Prostate gland (tissue), 2 donors: ENCODE measurements at regions not wholly inside any gene's neighbourhood (a gene's known extent, or its start where the extent isn't known, plus 50 kb on each side); places are given as distances from the start of the nearest gene placed in this dataset.

Experiments
- DNase-seq: peaks from one replicate; pipeline ENCODE4 v3.0.0-alpha.2; 2019; ENCODE audit warnings: low spot score
- H3K27ac ChIP-seq, 2 donors: fragments of 200-600 bp; sonication (generic); 2 replicates each; pipeline ENCODE4 v1.5.1; 2017 to 2019
- H3K27me3 ChIP-seq: fragments of 200-600 bp; sonication (generic); replicated peaks from 2 replicates; pipeline ENCODE4 v1.5.1; 2019; ENCODE audit not compliant: insufficient read depth
- H3K36me3 ChIP-seq, 2 donors: fragments of 200-600 bp; sonication (generic); 1 replicate in 1 of 2; 2 replicates in 1 of 2; pipeline versions ENCODE4 v1.5.1 to v1.8.1; 2017 to 2019
- H3K4me1 ChIP-seq: fragments of 200-600 bp; sonication (generic); replicated peaks from 2 replicates; pipeline ENCODE4 v1.5.1; 2019
- H3K4me3 ChIP-seq, 2 donors: fragments of 200-600 bp; sonication (generic); 2 replicates each; pipeline ENCODE4 v1.5.1; 2017 to 2019
- H3K9me3 ChIP-seq: fragments of 200-600 bp; sonication (generic); 2 replicates; pipeline ENCODE4 v1.5.1; 2017
- POLR2A ChIP-seq: fragments of 450-650 bp; IDR thresholded peaks from one replicate; pipeline ENCODE4 v1.6.1; 2016; ENCODE audit warnings: antibody characterized with exemption, mild to moderate bottlenecking
- POLR2AphosphoS5 ChIP-seq: sonication (generic); formaldehyde crosslinking; IDR thresholded peaks from one replicate; pipeline ENCODE4 v1.6.1; 2017; ENCODE audit warnings: antibody characterized with exemption
- WGBS: methylation state at CpG from one replicate; pipeline ENCODE4 v1.1.5; 2018; 5-methylcytosine and 5-hydroxymethylcytosine counted together
- intact Hi-C: fragments of 100-400 bp; cut with DNase I; formaldehyde crosslinking; loops from one replicate; pipeline ENCODE4 v1.14.2; 2022
- TF ChIP-seq, protein P1 (sequence below), 4 experiments: fragments of 200-600 bp in 2 of 4; fragments of 450-650 bp in 2 of 4; sonication (generic) in 2 of 4; IDR thresholded peaks; 1 replicate in 3 of 4; 2 replicates in 1 of 4; pipeline ENCODE4 v1.5.1; 2016 to 2019; ENCODE audit warnings: antibody characterized with exemption in 4 of 4, mild to moderate bottlenecking in 2 of 4, moderate library complexity in 2 of 4

DNA sequence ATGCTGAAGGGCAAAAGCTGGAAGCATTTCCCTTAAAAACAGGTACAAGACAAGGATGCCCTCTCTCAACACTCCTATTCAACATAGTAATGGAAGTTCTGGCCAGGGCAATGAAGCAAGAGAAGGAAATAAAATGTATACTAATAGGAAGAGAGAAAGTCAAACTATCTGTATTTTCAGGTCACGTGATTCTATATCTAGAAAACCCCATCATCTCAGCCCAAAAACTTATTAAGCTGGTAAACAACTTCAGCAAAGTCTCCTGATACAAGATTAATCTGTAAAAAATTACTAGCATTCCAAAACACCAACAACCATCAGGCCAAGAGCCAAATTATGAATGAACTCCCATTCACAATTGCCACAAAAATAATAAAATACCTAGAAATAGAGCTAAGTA lies 213.2 kb upstream of the CNTNAP5 start:
- Histone ChIP-seq H3K4me3 (no peak overlapping the region), H3K27ac (no peak overlapping the region), H3K9me3 (no peaks in the 10 kb centered on the region), H3K36me3 (no peaks in the 10 kb centered on the region), H3K27me3 (no peaks in the 10 kb centered on the region), H3K4me1 (no peaks in the 10 kb centered on the region)
- 81% methylated on average over 1 of the region's 1 CpG for WGBS
- TF ChIP-seq POLR2A (no peak), POLR2AphosphoS5 (no peak)
- TF ChIP-seq, protein P1, sequence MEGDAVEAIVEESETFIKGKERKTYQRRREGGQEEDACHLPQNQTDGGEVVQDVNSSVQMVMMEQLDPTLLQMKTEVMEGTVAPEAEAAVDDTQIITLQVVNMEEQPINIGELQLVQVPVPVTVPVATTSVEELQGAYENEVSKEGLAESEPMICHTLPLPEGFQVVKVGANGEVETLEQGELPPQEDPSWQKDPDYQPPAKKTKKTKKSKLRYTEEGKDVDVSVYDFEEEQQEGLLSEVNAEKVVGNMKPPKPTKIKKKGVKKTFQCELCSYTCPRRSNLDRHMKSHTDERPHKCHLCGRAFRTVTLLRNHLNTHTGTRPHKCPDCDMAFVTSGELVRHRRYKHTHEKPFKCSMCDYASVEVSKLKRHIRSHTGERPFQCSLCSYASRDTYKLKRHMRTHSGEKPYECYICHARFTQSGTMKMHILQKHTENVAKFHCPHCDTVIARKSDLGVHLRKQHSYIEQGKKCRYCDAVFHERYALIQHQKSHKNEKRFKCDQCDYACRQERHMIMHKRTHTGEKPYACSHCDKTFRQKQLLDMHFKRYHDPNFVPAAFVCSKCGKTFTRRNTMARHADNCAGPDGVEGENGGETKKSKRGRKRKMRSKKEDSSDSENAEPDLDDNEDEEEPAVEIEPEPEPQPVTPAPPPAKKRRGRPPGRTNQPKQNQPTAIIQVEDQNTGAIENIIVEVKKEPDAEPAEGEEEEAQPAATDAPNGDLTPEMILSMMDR (IDR thresholded peaks at IDR 0.05), result no peak
- no peak for DNase-seq
- intact Hi-C loops, result no loop called here

DNA sequence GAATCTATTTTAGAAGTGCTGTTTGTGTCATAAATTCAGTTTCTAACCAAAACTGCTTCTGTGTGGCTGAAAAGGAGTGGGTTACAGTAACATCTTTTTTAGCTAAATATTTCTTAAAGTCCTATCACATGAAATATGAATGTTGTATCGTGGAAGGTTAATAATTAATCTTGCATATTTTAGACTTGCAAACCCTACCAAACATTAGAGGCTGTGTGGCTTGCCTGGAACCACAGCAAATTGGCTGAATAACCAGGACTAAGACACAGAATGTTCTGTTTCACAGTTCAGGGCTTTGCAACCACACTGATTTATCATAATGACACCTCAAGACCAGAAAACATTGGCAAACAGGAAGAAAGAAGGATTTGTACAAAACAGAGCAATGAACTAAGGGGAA lies 208.9 kb upstream of the CNTNAP5 start:
- DNase-seq, result no peak
- Histone ChIP-seq H3K4me3 (no peak overlapping the region), H3K36me3 (no peaks in the 10 kb centered on the region), H3K27ac (no peak overlapping the region), H3K9me3 (no peaks in the 10 kb centered on the region), H3K27me3 (no peaks in the 10 kb centered on the region), H3K4me1 (no peaks in the 10 kb centered on the region)
- 77% methylated on average over 1 of the region's 1 CpG for WGBS
- TF ChIP-seq POLR2A (no peak), POLR2AphosphoS5 (no peak)
- TF ChIP-seq, protein P1 (IDR thresholded peaks at IDR 0.05), result no peak
- intact Hi-C loops, result no loop called here

DNA sequence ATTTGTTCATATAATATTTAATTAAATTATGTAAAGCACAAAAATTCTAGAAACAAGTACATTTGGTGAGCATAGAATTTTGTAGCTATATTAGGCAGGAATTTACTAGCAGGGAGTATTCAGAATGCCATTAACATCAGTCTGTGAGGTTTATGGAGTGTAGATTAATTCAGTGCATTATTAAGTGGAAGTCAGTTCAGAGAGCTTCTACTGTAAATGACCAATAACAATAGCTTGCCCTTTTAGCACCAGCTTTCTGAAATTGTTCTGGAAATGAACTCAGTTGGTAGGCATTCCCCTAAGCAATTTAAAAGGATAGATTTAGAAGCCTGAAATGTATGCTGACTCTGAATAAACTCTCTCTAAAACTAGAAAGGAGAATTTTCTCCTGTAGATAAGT lies 208.2 kb upstream of the CNTNAP5 start:
- Histone ChIP-seq H3K27ac (no peak overlapping the region), H3K27me3 (no peaks in the 10 kb centered on the region), H3K36me3 (no peaks in the 10 kb centered on the region), H3K4me3 (no peak overlapping the region), H3K4me1 (no peaks in the 10 kb centered on the region), H3K9me3 (no peaks in the 10 kb centered on the region)
- no peak for DNase-seq
- intact Hi-C loops, result no loop called here
- TF ChIP-seq POLR2A, result no peak
- TF ChIP-seq, protein P1 (IDR thresholded peaks at IDR 0.05), result no peak
- no peak for TF ChIP-seq POLR2AphosphoS5

DNA sequence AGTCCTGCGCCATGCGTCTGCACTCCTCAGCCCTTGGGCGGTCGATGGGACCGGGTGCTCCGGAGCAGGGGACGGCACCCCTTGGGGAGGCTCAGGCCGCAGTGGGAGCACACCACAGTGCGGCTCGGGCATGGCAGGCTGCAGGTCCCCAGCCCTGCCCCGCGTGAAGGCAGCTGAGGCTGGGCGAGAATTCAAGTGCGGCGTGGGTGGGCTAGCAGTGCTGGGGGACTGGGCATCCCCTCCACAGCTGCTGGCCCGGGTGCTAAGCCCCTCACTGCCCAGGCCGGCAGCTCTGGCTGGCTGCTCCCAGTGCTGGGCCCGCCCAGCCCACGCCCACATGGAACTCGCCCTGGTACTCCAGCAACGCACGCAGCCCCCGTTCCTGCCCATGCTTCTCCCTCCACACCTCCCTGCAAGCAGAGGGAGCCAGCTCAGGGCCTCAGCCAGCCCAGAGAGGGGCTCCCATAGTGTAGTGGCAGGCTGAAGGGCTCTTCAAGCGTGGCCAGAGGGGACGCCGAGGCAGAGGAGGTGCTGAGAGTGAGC lies 198.3 kb upstream of the CNTNAP5 start:
- Histone ChIP-seq H3K36me3 (no peaks in the 10 kb centered on the region), H3K4me3 (no peak overlapping the region), H3K27ac (no peak overlapping the region), H3K4me1 (no peaks in the 10 kb centered on the region), H3K27me3 (no peaks in the 10 kb centered on the region), H3K9me3 (no peaks in the 10 kb centered on the region)
- intact Hi-C loops, result no loop called here
- no peak for TF ChIP-seq POLR2A
- no peak for TF ChIP-seq POLR2AphosphoS5
- TF ChIP-seq, protein P1 (IDR thresholded peaks at IDR 0.05), result no peak
- WGBS, result 96% methylated on average over 23 of the region's 26 CpGs
- no peak for DNase-seq

DNA sequence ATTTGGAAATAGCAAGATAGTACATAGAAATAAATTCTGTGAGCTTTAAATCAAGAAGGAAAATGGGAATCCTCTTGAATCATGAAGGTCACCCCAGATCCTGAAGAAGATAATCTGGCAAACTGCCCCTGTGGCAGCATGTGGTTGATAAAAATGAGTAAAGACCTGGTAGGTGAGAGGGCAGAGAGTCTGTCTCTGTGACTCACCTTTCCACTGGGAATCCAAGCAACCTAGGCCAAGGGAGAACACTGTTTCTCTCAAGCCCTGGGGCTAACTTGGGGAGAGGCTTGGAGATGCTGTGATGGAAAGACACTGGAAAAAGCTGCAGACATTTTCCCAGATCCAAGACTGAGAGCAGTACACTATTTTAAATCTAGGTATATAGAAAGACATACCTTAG lies 185.8 kb upstream of the CNTNAP5 start:
- Histone ChIP-seq H3K4me3 (no peak overlapping the region), H3K27ac (no peak overlapping the region), H3K27me3 (no peaks in the 10 kb centered on the region), H3K9me3 (no peaks in the 10 kb centered on the region), H3K4me1 (no peaks in the 10 kb centered on the region), H3K36me3 (no peaks in the 10 kb centered on the region)
- DNase-seq, result no peak
- TF ChIP-seq, protein P1 (IDR thresholded peaks at IDR 0.05), result no peak
- TF ChIP-seq POLR2AphosphoS5, result no peak
- TF ChIP-seq POLR2A, result no peak
- intact Hi-C loops, result no loop called here
